HG03066 (cell line): ENCODE measurements at regions not wholly inside any gene's neighbourhood (a gene's known extent, or its start where the extent isn't known, plus 50 kb on each side); places are given as distances from the start of the nearest gene placed in this dataset.
A peak's percentile ranks its signal among the peaks of the same experiment; 100 is the strongest.
"Not testable (repeated sequence)": the region's sequence is repeated elsewhere in the genome, so short reads cannot be mapped to it uniquely, and the experiment has no call there.

Experiments used
- ATAC-seq: cut with Tn5 transposase; IDR thresholded peaks from one replicate; pipeline ENCODE4 v1.9.1; 2021; ENCODE audit warnings: low read depth; ENCODE audit not compliant: unreplicated experiment

- not testable (repeated sequence) for ATAC-seq
Measured at GRCh38 chr7:76971201-76971600, 61.0 kb downstream of the SPDYE17 start.

GRCh38 chr7:76969892-76970291 is 62.3 kb downstream of the SPDYE17 start:
- not testable (repeated sequence) for ATAC-seq

GRCh38 chr7:76965731-76966548 is 66.2 kb downstream of the SPDYE17 start:
- not testable (repeated sequence) for ATAC-seq

GRCh38 chr7:76964050-76964449 is 68.1 kb downstream of the SPDYE17 start:
- not testable (repeated sequence) for ATAC-seq

GRCh38 chr7:76963061-76963460 is 69.1 kb downstream of the SPDYE17 start:
- not testable (repeated sequence) for ATAC-seq

- peak; percentile 15 for ATAC-seq
Measured at GRCh38 chr7:76960400-76960986, 71.7 kb downstream of the SPDYE17 start.

GRCh38 chr7:76959573-76960399 is 72.4 kb downstream of the SPDYE17 start:
- ATAC-seq: peak; percentile 96

- not testable (repeated sequence) for ATAC-seq
Measured at GRCh38 chr7:76956531-76956930, 75.6 kb downstream of the SPDYE17 start.

GRCh38 chr7:76955124-76955523 is 77.0 kb downstream of the SPDYE17 start:
- ATAC-seq: not testable (repeated sequence)

- ATAC-seq: peak; percentile 56
Measured at GRCh38 chr7:76944603-76945002, 87.6 kb downstream of the SPDYE17 start.

- not testable (repeated sequence) for ATAC-seq
Measured at GRCh38 chr7:76941809-76942765, 90.1 kb downstream of the SPDYE17 start.

GRCh38 chr7:76937781-76938180 is 94.4 kb downstream of the SPDYE17 start:
- ATAC-seq: not testable (repeated sequence)

GRCh38 chr7:76937330-76937729 is 94.8 kb downstream of the SPDYE17 start:
- ATAC-seq: not testable (repeated sequence)

GRCh38 chr7:76936346-76936745 is 95.8 kb downstream of the SPDYE17 start:
- not testable (repeated sequence) for ATAC-seq

GRCh38 chr7:76934711-76935110 is 97.5 kb downstream of the SPDYE17 start:
- not testable (repeated sequence) for ATAC-seq

GRCh38 chr7:76932957-76933356 is 99.2 kb downstream of the SPDYE17 start:
- peak; percentile 59 for ATAC-seq

- not testable (repeated sequence) for ATAC-seq
Measured at GRCh38 chr7:76931441-76931840, 100.7 kb downstream of the SPDYE17 start.

GRCh38 chr7:76930416-76930815 is 101.7 kb downstream of the SPDYE17 start:
- not testable (repeated sequence) for ATAC-seq

- ATAC-seq: not testable (repeated sequence)
Measured at GRCh38 chr7:76928751-76929150, 103.4 kb downstream of the SPDYE17 start.
